PC-3 (cell line): ENCODE measurements at regions not wholly inside any gene's neighbourhood (a gene's known extent, or its start where the extent isn't known, plus 50 kb on each side); places are given as distances from the start of the nearest gene placed in this dataset.

Source experiments
- EZH2 ChIP-seq: fragments of 300-600 bp; sonication (generic); IDR thresholded peaks from one replicate; pipeline ENCODE4 v1.6.1; 2017; ENCODE audit warnings: antibody characterized with exemption, mild to moderate bottlenecking, low read length; ENCODE audit not compliant: unreplicated experiment
- TF ChIP-seq, protein P1 (sequence below): fragments of 300-600 bp; sonication (generic); conservative IDR thresholded peaks from 2 replicates; pipeline ENCODE4 v1.5.1; 2017; ENCODE audit warnings: antibody characterized with exemption, low read depth, mild to moderate bottlenecking, low read length

DNA sequence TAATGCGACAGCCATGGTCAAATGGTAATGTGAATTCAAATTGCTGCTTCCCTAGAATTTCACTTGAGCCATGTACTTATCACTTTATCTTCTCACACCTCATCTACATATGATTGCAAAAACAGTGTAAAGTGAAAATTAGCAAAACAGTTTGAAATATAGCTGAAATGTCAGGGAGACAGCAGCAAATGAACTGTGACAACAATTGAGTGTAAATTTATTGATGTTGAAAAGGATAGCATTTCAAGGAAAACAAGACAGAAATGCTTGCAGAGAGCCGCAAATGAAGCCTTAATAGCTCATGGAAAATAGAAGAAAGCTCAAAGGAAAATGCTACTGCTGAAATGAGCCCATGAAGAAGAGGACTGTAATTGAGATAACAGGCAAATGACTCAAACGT lies 516.2 kb upstream of the POT1 start:
- TF ChIP-seq, protein P1, sequence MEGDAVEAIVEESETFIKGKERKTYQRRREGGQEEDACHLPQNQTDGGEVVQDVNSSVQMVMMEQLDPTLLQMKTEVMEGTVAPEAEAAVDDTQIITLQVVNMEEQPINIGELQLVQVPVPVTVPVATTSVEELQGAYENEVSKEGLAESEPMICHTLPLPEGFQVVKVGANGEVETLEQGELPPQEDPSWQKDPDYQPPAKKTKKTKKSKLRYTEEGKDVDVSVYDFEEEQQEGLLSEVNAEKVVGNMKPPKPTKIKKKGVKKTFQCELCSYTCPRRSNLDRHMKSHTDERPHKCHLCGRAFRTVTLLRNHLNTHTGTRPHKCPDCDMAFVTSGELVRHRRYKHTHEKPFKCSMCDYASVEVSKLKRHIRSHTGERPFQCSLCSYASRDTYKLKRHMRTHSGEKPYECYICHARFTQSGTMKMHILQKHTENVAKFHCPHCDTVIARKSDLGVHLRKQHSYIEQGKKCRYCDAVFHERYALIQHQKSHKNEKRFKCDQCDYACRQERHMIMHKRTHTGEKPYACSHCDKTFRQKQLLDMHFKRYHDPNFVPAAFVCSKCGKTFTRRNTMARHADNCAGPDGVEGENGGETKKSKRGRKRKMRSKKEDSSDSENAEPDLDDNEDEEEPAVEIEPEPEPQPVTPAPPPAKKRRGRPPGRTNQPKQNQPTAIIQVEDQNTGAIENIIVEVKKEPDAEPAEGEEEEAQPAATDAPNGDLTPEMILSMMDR: no peak
- no peak for TF ChIP-seq EZH2
